HepG2 (cell line): ENCODE measurements at regions not wholly inside any gene's neighbourhood (a gene's known extent, or its start where the extent isn't known, plus 50 kb on each side); places are given as distances from the start of the nearest gene placed in this dataset.

ENCODE experiments used
- ATAC-seq: fragments of 200-7000 bp; cut with Tn5 transposase; 3 replicates; pipeline ENCODE4 v1.9.1; 2020; ENCODE audit warnings: mild to moderate bottlenecking, moderate library complexity
- BruUV-seq: library from RNA; stranded (reverse); fragments of 400-500 nt; replicated peaks from 2 replicates; lab custom pipeline; 2021; lab: Mats Ljungman, UMichigan
- CTCF ChIA-PET: fragments of 300-600 bp; formaldehyde crosslinking; extraction: SDS; loops from one replicate; lab custom pipeline; 2021; ENCODE audit warnings: low total read pairs, inconsistent platforms, low intra/inter-chr PET ratio; lab: Yijun Ruan, JAX
- POLR2A ChIA-PET: fragments of 350-600 bp; sonication (Branson Sonifier 250); formaldehyde crosslinking; loops from one replicate; lab custom pipeline; 2020; ENCODE audit warnings: antibody characterized with exemption, inconsistent platforms; lab: Yijun Ruan, JAX
- DNase-seq: peaks from one replicate; pipeline ENCODE4 v3.0.0-alpha.2; 2015; ENCODE audit warnings: low spot score
- FAIRE-seq: peaks from 3 replicates; lab custom pipeline; 2011; peaks lifted over from hg19 to GRCh38; lab: Jason Lieb, UNC
- H2AFZ ChIP-seq: one replicate; pipeline ENCODE4 v1.6.1; 2011; ENCODE audit warnings: low read length, inconsistent platforms
- H3K27ac ChIP-seq: fragments of 300-600 bp; 3 replicates; pipeline ENCODE4 v1.8.0; 2011; ENCODE audit warnings: mixed run types, mild to moderate bottlenecking, mixed read lengths, low read length, inconsistent platforms; ENCODE audit not compliant: insufficient read depth; ENCODE audit errors: extremely low read length
- H3K27me3 ChIP-seq, 2 experiments: fragments of 200-600 bp in 1 of 2; 2 replicates in 1 of 2; 3 replicates in 1 of 2; pipeline versions ENCODE4 v1.6.0 to v1.8.0; 2011; ENCODE audit warnings: low read length in 2 of 2, mild to moderate bottlenecking in 2 of 2, moderate library complexity in 2 of 2, inconsistent platforms in 1 of 2; ENCODE audit not compliant: insufficient read depth in 2 of 2, control insufficient read depth in 1 of 2
- H3K36me3 ChIP-seq, 2 experiments: fragments of 200-600 bp in 1 of 2; replicated peaks in 1 of 2; 2 replicates in 1 of 2; 3 replicates in 1 of 2; pipeline versions ENCODE4 v1.5.1 to v1.8.0; 2011; ENCODE audit warnings: low read length in 2 of 2, inconsistent platforms in 1 of 2; ENCODE audit not compliant: insufficient read depth in 2 of 2, control insufficient read depth in 1 of 2
- H3K4me1 ChIP-seq: 2 replicates; pipeline ENCODE4 v1.5.1; 2012; ENCODE audit warnings: low read length, inconsistent platforms; ENCODE audit not compliant: insufficient read depth
- H3K4me2 ChIP-seq: 2 replicates; pipeline ENCODE4 v1.6.0; 2011; ENCODE audit warnings: low read depth, low read length, inconsistent platforms
- H3K4me3 ChIP-seq, 3 experiments: fragments of 200-600 bp in 1 of 3; sonication (generic), shearing (Covaris generic) in 1 of 3; replicated peaks in 1 of 3; 2 replicates each; pipeline ENCODE4 v1.5.1; 2011 to 2016; ENCODE audit warnings: low read length in 3 of 3, inconsistent platforms in 2 of 3, low read depth in 2 of 3, mild to moderate bottlenecking in 2 of 3, control low read depth in 1 of 3, mixed read lengths in 1 of 3; ENCODE audit not compliant: insufficient read depth in 1 of 3
- H3K79me2 ChIP-seq: one replicate; pipeline ENCODE4 v1.6.1; 2011; ENCODE audit warnings: low read length, inconsistent platforms; ENCODE audit not compliant: insufficient read depth
- H3K9ac ChIP-seq: 2 replicates; pipeline ENCODE4 v1.6.0; 2011; ENCODE audit warnings: mild to moderate bottlenecking, low read depth, low read length, inconsistent platforms; ENCODE audit not compliant: insufficient read depth
- H3K9me3 ChIP-seq: 2 replicates; pipeline ENCODE4 v1.5.1; 2012; ENCODE audit warnings: mild to moderate bottlenecking, low read length
- H4K20me1 ChIP-seq: 2 replicates; pipeline ENCODE4 v1.6.0; 2011; ENCODE audit warnings: inconsistent platforms, mild to moderate bottlenecking, low read length, moderate library complexity; ENCODE audit not compliant: insufficient read depth
- HIVEP1 ChIP-seq: sonication (generic); formaldehyde crosslinking; IDR thresholded peaks from 2 replicates; pipeline ENCODE4 v1.4.0; 2020; ENCODE audit warnings: mild to moderate bottlenecking, missing genetic modification reagents
- HNRNPLL ChIP-seq: fragments of 200-400 bp; formaldehyde crosslinking; IDR thresholded peaks from 2 replicates; pipeline ENCODE4 v1.6.1; 2017; ENCODE audit warnings: mild to moderate bottlenecking, low read depth, low read length; ENCODE audit not compliant: poor library complexity, severe bottlenecking
- POGZ ChIP-seq: sonication (generic); formaldehyde crosslinking; IDR thresholded peaks from 2 replicates; pipeline ENCODE4 v1.4.0; 2020; ENCODE audit warnings: mild to moderate bottlenecking, missing genetic modification reagents
- ZFAT ChIP-seq: sonication (generic); formaldehyde crosslinking; conservative IDR thresholded peaks from 2 replicates; pipeline ENCODE4 v1.8.1; 2023; ENCODE audit warnings: missing genetic modification reagents, inconsistent platforms
- WGBS: methylation state at CpG from one replicate; pipeline ENCODE4 v1.1.6; 2017; ENCODE audit warnings: low lambda C conversion rate; 5-methylcytosine and 5-hydroxymethylcytosine counted together
- in situ Hi-C: cut with HindIII; loops from 2 replicates; pipeline ENCODE4 v1.10.0; 2017; ENCODE audit warnings: low pct_unique_long_range_greater_than_20kb; ENCODE audit not compliant: extremely low pct_ligation_motif_present
- intact Hi-C: fragments of 100-400 bp; cut with micrococcal nuclease; formaldehyde crosslinking; loops from one replicate; pipeline ENCODE4 v1.10.0; 2022; ENCODE audit not compliant: unreplicated experiment
- TF ChIP-seq, protein P1 (sequence below), 2 experiments: sonication (generic) in 1 of 2; formaldehyde crosslinking in 1 of 2; IDR thresholded peaks; 2 replicates each; pipeline versions ENCODE4 v1.4.0 to v1.6.1; 2016 to 2020; ENCODE audit warnings: borderline replicate concordance in 1 of 2, low read depth in 1 of 2, mild to moderate bottlenecking in 1 of 2, missing genetic modification reagents in 1 of 2

DNA sequence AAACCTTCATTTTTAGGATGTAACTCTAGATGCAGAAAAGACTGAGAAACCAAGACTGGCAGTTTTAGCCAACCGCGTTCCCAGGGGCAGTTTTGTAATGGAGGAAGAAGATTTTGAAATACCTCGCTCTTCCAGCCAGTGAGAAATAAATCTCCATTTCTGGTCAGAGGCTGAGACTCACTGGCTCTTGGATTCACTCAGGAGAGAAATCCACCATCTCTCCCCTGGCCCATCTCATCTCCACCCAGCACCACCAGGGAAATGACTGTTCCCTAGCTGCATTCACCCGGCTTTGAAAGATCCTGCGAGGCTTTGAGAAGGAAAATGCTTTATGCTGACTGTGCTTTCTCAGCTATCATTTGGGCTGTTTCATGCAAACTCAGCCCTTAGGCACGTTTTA lies 185.2 kb downstream of the SOX9 start (continued):
- TF ChIP-seq, protein P1, sequence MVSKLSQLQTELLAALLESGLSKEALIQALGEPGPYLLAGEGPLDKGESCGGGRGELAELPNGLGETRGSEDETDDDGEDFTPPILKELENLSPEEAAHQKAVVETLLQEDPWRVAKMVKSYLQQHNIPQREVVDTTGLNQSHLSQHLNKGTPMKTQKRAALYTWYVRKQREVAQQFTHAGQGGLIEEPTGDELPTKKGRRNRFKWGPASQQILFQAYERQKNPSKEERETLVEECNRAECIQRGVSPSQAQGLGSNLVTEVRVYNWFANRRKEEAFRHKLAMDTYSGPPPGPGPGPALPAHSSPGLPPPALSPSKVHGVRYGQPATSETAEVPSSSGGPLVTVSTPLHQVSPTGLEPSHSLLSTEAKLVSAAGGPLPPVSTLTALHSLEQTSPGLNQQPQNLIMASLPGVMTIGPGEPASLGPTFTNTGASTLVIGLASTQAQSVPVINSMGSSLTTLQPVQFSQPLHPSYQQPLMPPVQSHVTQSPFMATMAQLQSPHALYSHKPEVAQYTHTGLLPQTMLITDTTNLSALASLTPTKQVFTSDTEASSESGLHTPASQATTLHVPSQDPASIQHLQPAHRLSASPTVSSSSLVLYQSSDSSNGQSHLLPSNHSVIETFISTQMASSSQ (IDR thresholded peaks at IDR 0.05; ENCODE audit: low read depth), result no peak
- TF ChIP-seq, protein P1 (CRISPR knock-in tag; IDR thresholded peaks at IDR 0.05; ENCODE audit: borderline replicate concordance), result no peak
- no peak for TF ChIP-seq POGZ (CRISPR knock-in tag)

DNA sequence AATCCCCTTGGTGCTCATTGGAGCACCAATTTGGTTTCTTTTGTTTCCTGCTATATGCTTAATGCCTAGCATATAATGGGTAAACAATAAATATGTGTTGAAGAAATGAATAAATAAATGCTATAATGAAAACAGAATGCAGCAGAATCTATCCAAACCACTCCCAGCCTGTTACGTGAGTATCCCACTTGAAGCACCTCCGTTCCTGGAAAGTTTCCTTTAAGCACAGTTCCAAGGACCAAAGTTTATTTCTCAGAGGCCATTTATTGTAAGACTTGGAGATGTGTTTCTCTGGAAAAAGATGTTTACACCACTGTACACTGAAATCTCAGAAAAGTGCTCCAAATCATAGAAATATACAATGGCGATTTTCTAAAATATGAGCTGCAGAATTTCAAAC lies 187.0 kb downstream of the SOX9 start:
- no TSS peak for BruUV-seq
- H2AFZ ChIP-seq, result no peak overlapping the region
- no peaks in the 10 kb centered on the region for H4K20me1 ChIP-seq
- no peaks in the 10 kb centered on the region for H3K79me2 ChIP-seq
- intact Hi-C loops (loop anchor here (10.0 kb wide), 1 partner anchor 123 kb away; no protein-coding TSS in a partner anchor), in situ Hi-C loops (no loop called here)
- H3K4me3 ChIP-seq, result no peak overlapping the region
- peaks cover 43% of the 10 kb centered on the region for H3K4me1 ChIP-seq
- H3K27ac ChIP-seq, result no peak overlapping the region
- peaks cover 3 to 4% of the 10 kb centered on the region in 2 experiments; a peak in 3 of 5 replicates for H3K27me3 ChIP-seq
- ChIA-PET POLR2A (interaction anchor here (1.6 kb wide), 1 partner anchor 10 kb away, joined by 3 read pairs; no protein-coding TSS in a partner anchor), CTCF (no interaction called here)
- no peak overlapping the region for H3K9ac ChIP-seq
- no peak for ATAC-seq
- no peak for FAIRE-seq
- no peaks in the 10 kb centered on the region for H3K36me3 ChIP-seq
- H3K9me3 ChIP-seq, result no peaks in the 10 kb centered on the region
- TF ChIP-seq HIVEP1 (CRISPR knock-in tag) (no peak), HNRNPLL (no peak), ZFAT (no peak)
- WGBS, result 42% methylated on average over 3 of the region's 3 CpGs
- H3K4me2 ChIP-seq, result no peak overlapping the region
- no peak for DNase-seq
